Left ventricle myocardium superior (tissue), 1 donor: ENCODE measurements at regions not wholly inside any gene's neighbourhood (a gene's known extent, or its start where the extent isn't known, plus 50 kb on each side); places are given as distances from the start of the nearest gene placed in this dataset.
"Not testable (repeated sequence)": the region's sequence is repeated elsewhere in the genome, so short reads cannot be mapped to it uniquely, and the experiment has no call there.

ENCODE experiments used
- ATAC-seq: fragments of 200-7000 bp; cut with Tn5 transposase; one replicate; pipeline ENCODE4 v1.9.1; 2020; ENCODE audit warnings: mild to moderate bottlenecking, moderate library complexity
- DNase-seq: peaks from one replicate; pipeline ENCODE4 v3.0.0-alpha.2; 2020
- intact Hi-C: fragments of 100-400 bp; cut with micrococcal nuclease; formaldehyde crosslinking; loops from one replicate; pipeline ENCODE4 v1.11.0; 2022
- donor health status: DM: no; HTN: yes; CAD: no; lungs with severe emphysema.

GRCh38 chr5:126677121-126677520 is 76.4 kb downstream of the PHAX start:
- intact Hi-C loops: no loop called here
- no peak for ATAC-seq
- no peak for DNase-seq

GRCh38 chr5:126680191-126680817 is 79.6 kb downstream of the PHAX start:
- intact Hi-C loops: loop anchor here (5.0 kb wide), 1 partner anchor 102 kb away; no protein-coding TSS in a partner anchor
- no peak for ATAC-seq
- no peak for DNase-seq

DNA sequence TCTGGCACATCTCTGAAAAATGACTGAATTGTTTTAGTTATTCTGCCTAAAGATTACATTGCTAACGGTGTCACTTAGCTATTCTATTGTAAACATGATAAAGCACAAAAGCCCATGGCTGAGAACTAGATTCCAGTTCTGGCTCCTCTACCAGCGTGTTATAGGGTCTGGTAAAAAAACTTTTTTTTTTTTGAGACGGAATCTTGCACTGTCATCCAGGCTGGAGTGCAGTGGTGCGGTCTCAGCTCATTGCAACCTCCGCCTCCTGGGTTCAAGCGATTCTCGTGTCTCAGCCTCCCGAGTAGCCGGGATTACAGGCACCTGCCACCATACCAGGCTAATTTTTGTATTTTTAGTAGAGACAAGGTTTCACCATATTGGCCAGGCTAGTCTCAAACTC is 80.6 kb downstream of the PHAX start:
- intact Hi-C loops: loop anchor here (5.0 kb wide), 1 partner anchor 101 kb away; no protein-coding TSS in a partner anchor
- ATAC-seq, DNase-seq: not testable (repeated sequence)

DNA sequence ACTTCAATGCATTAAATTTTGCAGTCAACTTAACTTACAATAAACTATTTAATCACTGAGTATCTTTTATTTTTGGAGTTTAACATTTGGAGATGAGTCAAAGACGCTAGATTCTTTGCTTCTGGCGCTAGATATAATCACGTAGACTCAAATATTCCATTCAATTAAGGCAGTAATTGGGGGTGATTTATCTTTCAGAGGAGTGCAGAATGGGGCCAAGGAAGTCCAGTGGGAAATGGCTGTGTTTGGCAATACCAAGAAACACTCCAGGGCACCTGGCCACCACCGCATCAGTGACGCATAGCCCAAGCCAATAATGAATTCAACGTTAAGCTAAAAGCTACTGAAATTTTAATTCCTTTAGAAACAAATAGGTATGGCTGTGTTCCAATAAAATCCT is 81.2 kb downstream of the PHAX start:
- DNase-seq (no peak), ATAC-seq (no peak)
- intact Hi-C loops: loop anchor here (5.0 kb wide), 1 partner anchor 100 kb away; no protein-coding TSS in a partner anchor

DNA sequence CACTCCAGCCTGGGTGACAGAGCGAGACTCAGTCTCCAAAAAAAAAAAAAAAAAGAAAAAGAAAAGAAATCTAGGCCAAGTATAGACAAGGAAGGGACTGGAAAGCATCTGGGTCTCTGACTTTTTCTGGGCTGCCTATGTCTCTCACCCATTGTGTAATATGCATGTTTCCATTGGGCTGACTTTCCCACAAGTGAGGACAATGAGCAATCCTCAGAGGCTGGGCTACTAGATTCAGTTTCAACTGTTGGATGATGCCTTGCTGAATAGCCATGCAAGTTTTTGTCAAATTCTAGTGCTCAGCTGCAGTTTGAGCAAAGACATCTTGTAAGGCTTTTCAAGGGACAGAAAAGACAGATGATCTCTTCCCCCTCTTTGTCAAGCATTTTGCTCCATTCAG is 82.1 kb downstream of the PHAX start:
- DNase-seq (no peak), ATAC-seq (no peak)
- intact Hi-C loops: loop anchor here (5.0 kb wide), 1 partner anchor 99 kb away; no protein-coding TSS in a partner anchor

DNA sequence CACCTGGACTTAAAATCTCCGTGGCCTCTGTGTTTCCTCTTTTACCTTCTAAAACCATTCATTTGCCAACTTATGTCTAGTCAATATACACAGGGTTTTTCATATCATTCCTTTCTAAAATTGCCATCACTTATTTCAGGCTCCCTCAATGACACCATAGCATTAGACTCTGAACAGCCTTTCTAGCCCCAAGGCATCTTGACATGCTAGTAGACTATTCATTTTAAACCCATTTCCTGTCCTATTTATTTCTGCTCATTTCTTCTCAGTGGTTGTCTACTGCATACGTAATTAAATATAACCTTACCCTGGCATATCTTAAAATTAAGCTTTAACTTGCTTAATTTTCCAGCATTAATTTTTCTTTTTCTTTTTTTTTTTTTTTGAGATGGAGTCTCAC is 83.2 kb downstream of the PHAX start:
- no peak for DNase-seq
- intact Hi-C loops: loop anchor here (5.0 kb wide), 1 partner anchor 98 kb away; no protein-coding TSS in a partner anchor
- no peak for ATAC-seq

GRCh38 chr5:126684656-126685442 is 84.1 kb downstream of the PHAX start:
- not testable (repeated sequence) for ATAC-seq, DNase-seq
- intact Hi-C loops: loop anchor here (5.0 kb wide), 1 partner anchor 97 kb away; no protein-coding TSS in a partner anchor

GRCh38 chr5:126686451-126687126 is 85.8 kb downstream of the PHAX start:
- intact Hi-C loops: no loop called here
- no peak for ATAC-seq
- no peak for DNase-seq

GRCh38 chr5:126692971-126693370 is 84.0 kb upstream of the LMNB1 start:
- no peak for ATAC-seq

GRCh38 chr5:126693806-126694205 is 83.1 kb upstream of the LMNB1 start:
- intact Hi-C loops: no loop called here
- DNase-seq: no peak
- ATAC-seq: no peak

More at GRCh38 chr5:126692971-126693370, 84.0 kb upstream of the LMNB1 start:
- DNase-seq: no peak
- intact Hi-C loops: no loop called here

GRCh38 chr5:126694403-126694802 is 82.5 kb upstream of the LMNB1 start:
- intact Hi-C loops: no loop called here

GRCh38 chr5:126695091-126695490 is 81.8 kb upstream of the LMNB1 start:
- ATAC-seq: no peak
- intact Hi-C loops: no loop called here
- DNase-seq: no peak

More at GRCh38 chr5:126694403-126694802, 82.5 kb upstream of the LMNB1 start:
- DNase-seq: no peak
- ATAC-seq: no peak

GRCh38 chr5:126707080-126707479 is 69.9 kb upstream of the LMNB1 start:
- DNase-seq: no peak
- ATAC-seq: no peak
- intact Hi-C loops: no loop called here

GRCh38 chr5:126715765-126716164 is 61.2 kb upstream of the LMNB1 start:
- ATAC-seq: no peak
- intact Hi-C loops: no loop called here
- no peak for DNase-seq

GRCh38 chr5:126716861-126717260 is 60.1 kb upstream of the LMNB1 start:
- intact Hi-C loops: no loop called here
- DNase-seq (no peak), ATAC-seq (no peak)

DNA sequence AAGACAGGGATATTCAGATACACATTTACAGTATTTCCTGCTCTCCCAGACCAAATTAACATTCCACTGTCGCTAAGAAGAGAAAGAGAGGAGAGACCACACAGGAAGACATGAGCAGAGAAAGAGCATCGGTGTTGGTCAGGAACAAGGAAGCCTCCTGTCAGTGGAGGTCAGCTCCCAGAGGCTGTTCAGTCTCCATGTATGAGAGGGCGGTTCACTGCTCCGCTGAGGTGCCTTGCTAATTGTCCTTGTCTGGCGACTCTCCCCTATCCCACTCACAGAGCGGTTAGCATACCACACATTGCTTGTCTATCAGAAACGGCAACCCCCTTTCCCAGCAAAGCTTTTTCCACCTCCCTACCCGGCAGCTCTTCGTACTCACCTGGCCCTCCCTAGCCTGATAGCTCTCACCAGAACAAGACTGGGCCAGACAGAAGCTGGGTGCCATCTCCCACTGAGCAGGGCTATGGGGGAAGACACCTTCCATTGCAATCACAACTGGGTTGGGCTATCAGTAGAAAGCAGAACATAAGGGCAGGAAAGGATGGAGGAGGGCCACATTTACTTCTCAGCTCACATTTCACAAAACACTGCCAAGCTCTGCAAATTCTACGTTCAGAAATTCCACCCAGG is 58.6 kb upstream of the LMNB1 start:
- intact Hi-C loops: no loop called here
- ATAC-seq (no peak), DNase-seq (no peak)

DNA sequence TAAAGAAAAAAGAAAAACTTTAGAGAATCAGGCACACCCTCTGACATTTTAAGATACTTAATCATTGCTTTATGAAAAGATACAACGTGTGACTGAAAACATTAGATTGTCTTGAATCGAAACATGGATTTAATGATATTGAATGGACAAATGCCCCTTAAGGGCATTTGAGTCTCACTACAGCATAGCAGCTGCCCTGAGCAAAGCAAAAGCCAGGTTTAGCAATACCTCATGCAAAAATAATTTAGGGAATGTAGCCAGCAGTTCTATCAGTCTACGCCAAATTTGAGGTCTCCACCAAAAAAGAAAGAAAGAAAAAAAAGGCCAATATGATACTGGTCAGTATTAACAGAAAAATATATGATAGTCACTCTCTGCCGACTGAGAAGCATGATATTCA is 56.6 kb upstream of the LMNB1 start:
- intact Hi-C loops: no loop called here
- ATAC-seq: no peak
- DNase-seq: no peak

DNA sequence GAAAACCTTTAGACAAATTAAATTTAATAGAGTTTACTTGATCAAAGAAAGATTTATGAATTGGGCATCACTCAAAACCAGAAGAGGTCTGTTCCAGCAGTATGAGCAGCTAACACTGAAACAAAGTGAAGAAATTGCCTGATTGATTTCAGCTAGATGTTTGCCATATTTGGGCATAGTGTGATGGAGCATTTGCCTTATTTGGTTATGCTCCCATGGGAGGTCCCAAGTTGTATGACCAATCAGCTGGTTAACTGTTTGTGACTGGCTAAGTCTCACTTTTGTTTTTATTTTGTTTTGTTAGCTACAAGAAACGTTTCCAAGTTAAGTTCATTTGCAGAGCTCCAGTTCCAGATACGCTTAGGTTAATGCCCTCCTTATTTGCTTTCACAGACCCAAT is 53.3 kb upstream of the LMNB1 start:
- intact Hi-C loops: no loop called here
- ATAC-seq: no peak
- DNase-seq: no peak
